SK-N-SH treated with all-trans-retinoic acid at 6 μM for 48 hours (cell line): ENCODE measurements at regions not wholly inside any gene's neighbourhood (a gene's known extent, or its start where the extent isn't known, plus 50 kb on each side); places are given as distances from the start of the nearest gene placed in this dataset.

Source experiments
- ARNTL ChIP-seq: fragments of 450-650 bp; formaldehyde crosslinking; IDR thresholded peaks from 2 replicates; pipeline ENCODE4 v1.5.0; 2020; ENCODE audit warnings: low read depth, mild to moderate bottlenecking, moderate library complexity, borderline replicate concordance
- PATZ1 ChIP-seq: fragments of 250-450 bp; sonication (Bioruptor Pico); IDR thresholded peaks from 2 replicates; pipeline ENCODE4 v1.8.0; 2020; ENCODE audit warnings: mild to moderate bottlenecking, moderate library complexity, borderline replicate concordance
- TOX ChIP-seq: fragments of 250-450 bp; sonication (Bioruptor Pico); IDR thresholded peaks from 2 replicates; pipeline ENCODE4 v1.8.0; 2021; ENCODE audit warnings: mild to moderate bottlenecking, moderate library complexity, borderline replicate concordance
- ZNF565 ChIP-seq: fragments of 450-650 bp; formaldehyde crosslinking; conservative IDR thresholded peaks from 2 replicates; pipeline ENCODE4 v1.5.0; 2020; ENCODE audit warnings: low read depth, mild to moderate bottlenecking, moderate library complexity

- TF ChIP-seq ARNTL (CRISPR knock-in tag) (no peak), PATZ1 (CRISPR knock-in tag) (no peak), TOX (CRISPR knock-in tag) (no peak), ZNF565 (CRISPR knock-in tag) (no peak)
These were observed 93.5 kb upstream of the TNPO1 start for GRCh38 chr5:72722792-72723452.
